ENCODE measurements at regions not wholly inside any gene's neighbourhood (a gene's known extent, or its start where the extent isn't known, plus 50 kb on each side); places are given as distances from the start of the nearest gene placed in this dataset.

DNA sequence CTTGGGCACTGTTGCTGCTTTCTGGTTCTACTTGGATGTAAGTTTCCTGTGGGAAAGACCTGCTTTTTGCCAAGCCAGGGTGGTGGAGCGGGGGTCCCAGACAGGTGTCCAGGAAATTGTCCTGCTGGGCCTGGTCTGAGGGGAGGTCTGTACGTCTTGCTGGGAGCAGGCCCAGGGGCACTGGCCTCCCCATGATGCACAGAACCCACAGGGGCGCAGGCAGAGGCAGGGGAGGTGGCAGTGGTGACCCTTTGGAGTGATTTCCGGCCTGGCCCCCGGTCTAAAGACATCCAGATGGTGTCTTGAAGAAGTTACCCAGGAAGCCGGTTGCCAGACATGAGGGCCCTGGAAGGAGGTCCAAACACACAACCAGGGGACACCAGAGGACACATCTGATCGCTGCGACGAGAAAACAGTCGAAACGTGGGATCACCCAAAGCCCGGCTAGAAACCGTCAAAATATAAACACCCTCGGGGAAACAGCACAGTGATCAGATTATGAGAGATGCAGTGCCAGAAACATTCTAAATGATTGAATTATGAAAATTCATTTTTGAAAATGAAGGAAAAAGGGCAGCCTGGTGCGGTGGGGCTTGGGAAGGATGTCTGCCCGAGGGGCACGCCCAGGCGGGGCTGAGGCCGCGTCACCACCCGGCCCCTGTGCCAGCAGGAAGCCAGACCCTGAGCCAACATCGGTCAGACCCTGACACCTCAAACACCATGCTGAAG is 59.6 kb downstream of the TMEM270 start (continued):
- TF ChIP-seq, protein P1, sequence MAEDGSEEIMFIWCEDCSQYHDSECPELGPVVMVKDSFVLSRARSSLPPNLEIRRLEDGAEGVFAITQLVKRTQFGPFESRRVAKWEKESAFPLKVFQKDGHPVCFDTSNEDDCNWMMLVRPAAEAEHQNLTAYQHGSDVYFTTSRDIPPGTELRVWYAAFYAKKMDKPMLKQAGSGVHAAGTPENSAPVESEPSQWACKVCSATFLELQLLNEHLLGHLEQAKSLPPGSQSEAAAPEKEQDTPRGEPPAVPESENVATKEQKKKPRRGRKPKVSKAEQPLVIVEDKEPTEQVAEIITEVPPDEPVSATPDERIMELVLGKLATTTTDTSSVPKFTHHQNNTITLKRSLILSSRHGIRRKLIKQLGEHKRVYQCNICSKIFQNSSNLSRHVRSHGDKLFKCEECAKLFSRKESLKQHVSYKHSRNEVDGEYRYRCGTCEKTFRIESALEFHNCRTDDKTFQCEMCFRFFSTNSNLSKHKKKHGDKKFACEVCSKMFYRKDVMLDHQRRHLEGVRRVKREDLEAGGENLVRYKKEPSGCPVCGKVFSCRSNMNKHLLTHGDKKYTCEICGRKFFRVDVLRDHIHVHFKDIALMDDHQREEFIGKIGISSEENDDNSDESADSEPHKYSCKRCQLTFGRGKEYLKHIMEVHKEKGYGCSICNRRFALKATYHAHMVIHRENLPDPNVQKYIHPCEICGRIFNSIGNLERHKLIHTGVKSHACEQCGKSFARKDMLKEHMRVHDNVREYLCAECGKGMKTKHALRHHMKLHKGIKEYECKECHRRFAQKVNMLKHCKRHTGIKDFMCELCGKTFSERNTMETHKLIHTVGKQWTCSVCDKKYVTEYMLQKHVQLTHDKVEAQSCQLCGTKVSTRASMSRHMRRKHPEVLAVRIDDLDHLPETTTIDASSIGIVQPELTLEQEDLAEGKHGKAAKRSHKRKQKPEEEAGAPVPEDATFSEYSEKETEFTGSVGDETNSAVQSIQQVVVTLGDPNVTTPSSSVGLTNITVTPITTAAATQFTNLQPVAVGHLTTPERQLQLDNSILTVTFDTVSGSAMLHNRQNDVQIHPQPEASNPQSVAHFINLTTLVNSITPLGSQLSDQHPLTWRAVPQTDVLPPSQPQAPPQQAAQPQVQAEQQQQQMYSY (CRISPR knock-in tag; IDR thresholded peaks at IDR 0.05) = no peak
- TF ChIP-seq ZBTB21 (CRISPR knock-in tag; IDR thresholded peaks at IDR 0.05; ENCODE audit: borderline replicate concordance) (no peak), ARID4B (CRISPR knock-in tag; IDR thresholded peaks at IDR 0.05; ENCODE audit: borderline replicate concordance) (no peak)

- H3K27me3 Mint-ChIP-seq (ENCODE audit: low read depth) = no peaks in the 10 kb centered on the region
- POLR2A ChIA-PET = interaction anchor here (0.6 kb wide), 1 partner anchor 12 kb away, joined by 6 read pairs; no protein-coding TSS in a partner anchor
- no peaks in the 10 kb centered on the region for H3K36me3 Mint-ChIP-seq
- H3K4me3 Mint-ChIP-seq = no peak overlapping the region
- no peak for TF ChIP-seq KAT7 (CRISPR knock-in tag; IDR thresholded peaks at IDR 0.05; ENCODE audit: borderline replicate concordance)
- TF ChIP-seq SMAD4 (CRISPR knock-in tag; IDR thresholded peaks at IDR 0.05) = no peak
- TF ChIP-seq, protein P2, sequence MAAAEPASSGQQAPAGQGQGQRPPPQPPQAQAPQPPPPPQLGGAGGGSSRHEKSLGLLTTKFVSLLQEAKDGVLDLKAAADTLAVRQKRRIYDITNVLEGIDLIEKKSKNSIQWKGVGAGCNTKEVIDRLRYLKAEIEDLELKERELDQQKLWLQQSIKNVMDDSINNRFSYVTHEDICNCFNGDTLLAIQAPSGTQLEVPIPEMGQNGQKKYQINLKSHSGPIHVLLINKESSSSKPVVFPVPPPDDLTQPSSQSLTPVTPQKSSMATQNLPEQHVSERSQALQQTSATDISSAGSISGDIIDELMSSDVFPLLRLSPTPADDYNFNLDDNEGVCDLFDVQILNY (CRISPR knock-in tag; IDR thresholded peaks at IDR 0.05) = no peak
- TF ChIP-seq CBFB (CRISPR knock-in tag; IDR thresholded peaks at IDR 0.05; ENCODE audit: low read depth) = no peak
- TF ChIP-seq SMAD3 (CRISPR knock-in tag; IDR thresholded peaks at IDR 0.05; ENCODE audit: borderline replicate concordance) = no peak
- TF ChIP-seq FOXP1 (CRISPR knock-in tag; IDR thresholded peaks at IDR 0.05; ENCODE audit: borderline replicate concordance) = no peak
- no peak for TF ChIP-seq ESRRA (CRISPR knock-in tag; IDR thresholded peaks at IDR 0.05; ENCODE audit: borderline replicate concordance)
- no peak for TF ChIP-seq OVOL2 (CRISPR knock-in tag; IDR thresholded peaks at IDR 0.05; ENCODE audit: borderline replicate concordance)
- TF ChIP-seq, protein P3, sequence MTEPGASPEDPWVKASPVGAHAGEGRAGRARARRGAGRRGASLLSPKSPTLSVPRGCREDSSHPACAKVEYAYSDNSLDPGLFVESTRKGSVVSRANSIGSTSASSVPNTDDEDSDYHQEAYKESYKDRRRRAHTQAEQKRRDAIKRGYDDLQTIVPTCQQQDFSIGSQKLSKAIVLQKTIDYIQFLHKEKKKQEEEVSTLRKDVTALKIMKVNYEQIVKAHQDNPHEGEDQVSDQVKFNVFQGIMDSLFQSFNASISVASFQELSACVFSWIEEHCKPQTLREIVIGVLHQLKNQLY (CRISPR knock-in tag; IDR thresholded peaks at IDR 0.05) = no peak
- no peak for TF ChIP-seq ZMAT4 (CRISPR knock-in tag; IDR thresholded peaks at IDR 0.05)
- no peak for TF ChIP-seq RORB (CRISPR knock-in tag; IDR thresholded peaks at IDR 0.05)
- no peak for TF ChIP-seq ZNF423 (CRISPR knock-in tag; IDR thresholded peaks at IDR 0.05)
- no peak for TF ChIP-seq GRHL2 (CRISPR knock-in tag; IDR thresholded peaks at IDR 0.05; ENCODE audit: insufficient replicate concordance, severe bottlenecking)
- TF ChIP-seq GTF2I (CRISPR knock-in tag; conservative IDR thresholded peaks at IDR 0.05) = no peak
- TF ChIP-seq HMGA2 (CRISPR knock-in tag; IDR thresholded peaks at IDR 0.05) = no peak
- TF ChIP-seq, protein P1 (CRISPR knock-in tag; IDR thresholded peaks at IDR 0.05) = no peak
- DNase-seq (ENCODE audit: low spot score) (no peak), ATAC-seq (no peak)
- peaks cover 28% of the 10 kb centered on the region for H3K4me1 Mint-ChIP-seq
- no peaks in the 10 kb centered on the region for H3K9me3 Mint-ChIP-seq
- no peak overlapping the region for H3K27ac Mint-ChIP-seq
- CTCF ChIA-PET = interaction anchor here (0.5 to 1.3 kb wide), 4 partner anchors 8 to 105 kb away, joined by 3 to 4 read pairs (median 4); no protein-coding TSS in a partner anchor
Measured at GRCh38 chr7:73921623-73922528, 60.9 kb downstream of the TMEM270 start.
